Chondrocyte (in vitro differentiated cells): ENCODE measurements at regions not wholly inside any gene's neighbourhood (a gene's known extent, or its start where the extent isn't known, plus 50 kb on each side); places are given as distances from the start of the nearest gene placed in this dataset.

Experiments used
- DNase-seq: peaks from one replicate; pipeline ENCODE4 v3.0.0; 2021; ENCODE audit warnings: mixed read lengths, low spot score
- H3K27ac Mint-ChIP-seq: one replicate; pipeline ENCODE4 v1.8.0; 2021; ENCODE audit warnings: mild to moderate bottlenecking, moderate library complexity, mixed read lengths; ENCODE audit not compliant: unreplicated experiment
- H3K27me3 Mint-ChIP-seq: 2 replicates; pipeline ENCODE4 v1.8.0; 2021; ENCODE audit warnings: low read depth, mixed read lengths
- H3K36me3 Mint-ChIP-seq: 2 replicates; pipeline ENCODE4 v1.8.0; 2021; ENCODE audit warnings: low read depth, mixed read lengths
- H3K4me1 Mint-ChIP-seq: 2 replicates; pipeline ENCODE4 v1.8.0; 2021; ENCODE audit warnings: low read depth, mild to moderate bottlenecking, mixed read lengths
- H3K4me3 Mint-ChIP-seq: one replicate; pipeline ENCODE4 v1.8.0; 2021; ENCODE audit warnings: mild to moderate bottlenecking, moderate library complexity, mixed read lengths; ENCODE audit not compliant: unreplicated experiment
- H3K9me3 Mint-ChIP-seq: 2 replicates; pipeline ENCODE4 v1.8.0; 2021; ENCODE audit warnings: low read depth, mixed read lengths
- CTCF ChIP-seq: fragments of 200-600 bp; sonication (generic); IDR thresholded peaks from 2 replicates; pipeline ENCODE4 v1.5.0; 2021; ENCODE audit warnings: antibody characterized with exemption, mild to moderate bottlenecking, moderate library complexity

GRCh38 chr18:60543646-60544045 lies 171.1 kb upstream of the MC4R start:
- Mint-ChIP-seq H3K4me1 (no peaks in the 10 kb centered on the region), H3K27me3 (peaks cover 5% of the 10 kb centered on the region)
- no peak for TF ChIP-seq CTCF

GRCh38 chr18:60549338-60549960 lies 176.9 kb upstream of the MC4R start:
- Mint-ChIP-seq H3K36me3 (no peaks in the 10 kb centered on the region), H3K4me3 (no peak overlapping the region), H3K4me1 (no peaks in the 10 kb centered on the region), H3K9me3 (no peaks in the 10 kb centered on the region), H3K27me3 (peaks cover 6% of the 10 kb centered on the region), H3K27ac (no peak overlapping the region)
- peak; percentile 98 for TF ChIP-seq CTCF
- DNase-seq: no peak

More at GRCh38 chr18:60543646-60544045, 171.1 kb upstream of the MC4R start:
- DNase-seq: no peak
- no peak overlapping the region for H3K27ac Mint-ChIP-seq
- no peaks in the 10 kb centered on the region for H3K36me3 Mint-ChIP-seq
- H3K4me3 Mint-ChIP-seq: no peak overlapping the region
- no peaks in the 10 kb centered on the region for H3K9me3 Mint-ChIP-seq

- no peak for DNase-seq
- Mint-ChIP-seq H3K4me3 (no peak overlapping the region), H3K36me3 (no peaks in the 10 kb centered on the region), H3K27me3 (peaks cover 20% of the 10 kb centered on the region), H3K9me3 (no peaks in the 10 kb centered on the region), H3K27ac (no peak overlapping the region), H3K4me1 (no peaks in the 10 kb centered on the region)
- TF ChIP-seq CTCF: no peak
Measured at GRCh38 chr18:60552948-60553347, 180.4 kb upstream of the MC4R start.

GRCh38 chr18:60554967-60555366 lies 182.4 kb upstream of the MC4R start:
- H3K36me3 Mint-ChIP-seq: no peaks in the 10 kb centered on the region
- H3K27me3 Mint-ChIP-seq: peaks cover 24% of the 10 kb centered on the region
- TF ChIP-seq CTCF: no peak
- no peak overlapping the region for H3K4me3 Mint-ChIP-seq
- no peak overlapping the region for H3K27ac Mint-ChIP-seq
- no peaks in the 10 kb centered on the region for H3K9me3 Mint-ChIP-seq
- DNase-seq: no peak
- no peaks in the 10 kb centered on the region for H3K4me1 Mint-ChIP-seq

GRCh38 chr18:60555625-60556024 lies 183.1 kb upstream of the MC4R start:
- no peak overlapping the region for H3K27ac Mint-ChIP-seq
- TF ChIP-seq CTCF: no peak
- H3K4me1 Mint-ChIP-seq: no peaks in the 10 kb centered on the region
- peaks cover 26% of the 10 kb centered on the region for H3K27me3 Mint-ChIP-seq
- no peak overlapping the region for H3K4me3 Mint-ChIP-seq
- no peaks in the 10 kb centered on the region for H3K36me3 Mint-ChIP-seq
- no peaks in the 10 kb centered on the region for H3K9me3 Mint-ChIP-seq
- no peak for DNase-seq
